M059J (cell line): ENCODE measurements at regions not wholly inside any gene's neighbourhood (a gene's known extent, or its start where the extent isn't known, plus 50 kb on each side); places are given as distances from the start of the nearest gene placed in this dataset.

ENCODE experiments used
- DNase-seq: peaks from one replicate; pipeline ENCODE4 v3.0.0-alpha.2; 2012; ENCODE audit warnings: low read depth

GRCh38 chr10:54985732-54986131 lies 184.7 kb upstream of the PCDH15 start:
- peak; percentile 0 for DNase-seq

GRCh38 chr10:54983255-54983654 lies 182.2 kb upstream of the PCDH15 start:
- DNase-seq = no peak

DNA sequence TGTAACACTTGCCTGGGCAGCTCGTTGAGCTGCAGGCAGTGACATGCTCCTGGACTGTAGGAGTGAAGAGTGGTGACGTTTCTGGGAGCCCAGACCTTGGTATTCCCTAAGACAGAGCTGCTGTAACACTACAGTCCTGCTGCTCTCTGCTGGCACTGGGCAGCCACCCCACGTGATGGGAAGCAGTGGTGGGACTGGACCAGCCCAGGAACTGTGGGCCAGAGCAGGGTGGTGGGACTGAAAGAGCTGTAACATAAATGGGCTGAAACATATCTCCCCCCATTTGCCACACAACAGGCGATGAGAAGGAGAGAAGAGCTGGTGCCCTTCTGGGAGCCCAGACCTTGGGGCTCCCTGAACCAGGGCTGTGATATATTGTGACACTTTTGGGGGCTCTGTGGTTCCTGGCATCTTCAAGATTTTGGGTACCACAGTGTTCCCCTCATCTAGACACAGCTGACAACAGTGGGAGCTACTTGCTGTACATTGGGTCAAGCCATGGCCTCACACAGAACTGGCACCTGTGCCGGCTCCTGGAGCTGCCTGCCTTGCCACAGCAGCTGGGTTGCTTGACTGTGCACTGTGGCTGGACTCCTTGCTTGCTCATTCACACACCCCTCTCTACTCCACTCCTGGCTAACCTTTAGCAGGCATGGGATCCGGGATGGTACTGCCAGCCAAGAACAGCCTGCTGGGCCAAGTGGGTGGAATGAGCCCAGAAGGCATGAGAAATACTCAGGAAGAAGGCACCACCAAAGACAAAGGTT lies 161.3 kb upstream of the PCDH15 start:
- DNase-seq = no peak

- no peak for DNase-seq
These were observed 160.0 kb upstream of the PCDH15 start for GRCh38 chr10:54961040-54961439.

GRCh38 chr10:54958844-54959243 lies 157.8 kb upstream of the PCDH15 start:
- no peak for DNase-seq

GRCh38 chr10:54947605-54948004 lies 146.6 kb upstream of the PCDH15 start:
- DNase-seq = no peak

DNA sequence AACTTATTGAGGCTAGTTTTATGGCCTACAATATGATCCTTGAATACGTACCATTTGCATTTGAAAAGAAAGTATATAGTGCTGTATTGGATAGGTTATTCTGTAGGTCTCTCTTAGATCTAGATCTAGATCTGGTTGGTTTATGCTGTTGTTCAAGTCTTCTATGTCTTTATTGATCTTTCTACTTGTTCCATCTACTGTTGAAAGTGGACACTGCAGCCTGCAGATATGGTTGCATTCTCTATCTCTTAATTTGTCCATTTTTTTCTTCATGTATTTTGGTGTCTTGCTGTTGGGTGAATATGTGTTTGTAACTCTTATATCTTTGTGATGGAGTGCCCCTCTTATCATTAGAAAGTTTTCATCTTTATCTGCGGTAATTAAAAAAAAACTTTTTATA lies 139.4 kb upstream of the PCDH15 start:
- no peak for DNase-seq

DNA sequence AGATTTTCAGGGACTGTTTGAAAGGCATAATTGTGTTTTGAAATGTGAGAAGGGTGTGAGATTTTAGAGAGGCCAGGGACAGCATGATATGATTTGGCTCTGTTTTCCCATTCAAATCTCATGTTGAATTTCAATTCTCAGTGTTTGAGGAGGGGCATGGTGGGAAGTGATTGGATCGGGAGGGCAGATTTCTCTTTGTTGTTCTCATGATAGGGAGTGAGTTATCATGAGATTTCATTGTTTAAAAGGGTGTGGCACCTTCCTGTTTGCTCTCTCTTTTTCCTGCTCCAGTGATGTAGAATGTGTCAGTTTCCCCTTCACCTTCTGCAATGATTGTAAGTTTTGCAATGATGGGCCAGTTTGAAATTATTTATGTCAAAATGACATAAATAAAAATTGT lies 113.0 kb upstream of the PCDH15 start:
- DNase-seq = no peak

DNA sequence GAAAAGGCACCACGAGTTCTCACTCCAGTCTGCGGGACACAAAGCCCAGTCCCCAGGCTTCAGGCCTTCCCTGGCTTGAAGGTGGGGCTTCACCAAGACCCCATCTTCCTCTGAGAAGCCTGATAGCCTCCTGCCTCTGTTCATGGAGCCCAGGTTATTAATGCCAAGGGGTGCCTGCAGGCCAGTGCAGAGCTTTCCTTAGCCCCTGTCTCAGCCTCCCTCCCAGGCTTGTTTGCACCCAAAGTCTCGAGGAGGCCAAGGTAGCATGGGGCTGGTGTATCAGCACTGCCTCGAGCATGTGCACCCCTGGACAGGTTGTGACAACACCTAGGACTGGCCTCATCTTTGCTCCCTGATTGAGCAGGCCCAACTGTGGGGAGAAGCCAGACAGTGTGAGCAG lies 108.1 kb upstream of the PCDH15 start:
- DNase-seq = no peak

GRCh38 chr10:54908019-54908418 lies 107.0 kb upstream of the PCDH15 start:
- DNase-seq = no peak

DNA sequence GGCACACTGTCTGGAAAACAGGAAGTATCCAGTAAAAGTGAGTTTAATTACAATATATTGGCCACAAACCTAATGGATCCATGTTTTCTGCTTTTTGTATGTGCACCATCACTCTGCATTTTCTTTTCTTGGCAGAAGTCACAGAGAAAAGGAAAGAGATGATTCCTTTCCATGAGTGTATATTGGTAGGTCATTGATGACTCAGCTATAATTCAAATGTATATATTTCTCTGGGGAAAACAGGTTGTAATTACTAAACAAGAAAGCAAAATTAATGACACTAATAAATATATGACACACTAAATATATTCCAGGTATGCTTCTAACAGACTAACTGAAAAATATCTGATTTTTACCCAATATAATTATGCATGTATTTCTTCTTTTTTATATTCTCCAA lies 105.9 kb upstream of the PCDH15 start:
- DNase-seq = no peak

- no peak for DNase-seq
These were observed 104.7 kb upstream of the PCDH15 start for GRCh38 chr10:54905578-54906192.

GRCh38 chr10:54904833-54905232 lies 103.8 kb upstream of the PCDH15 start:
- no peak for DNase-seq

DNA sequence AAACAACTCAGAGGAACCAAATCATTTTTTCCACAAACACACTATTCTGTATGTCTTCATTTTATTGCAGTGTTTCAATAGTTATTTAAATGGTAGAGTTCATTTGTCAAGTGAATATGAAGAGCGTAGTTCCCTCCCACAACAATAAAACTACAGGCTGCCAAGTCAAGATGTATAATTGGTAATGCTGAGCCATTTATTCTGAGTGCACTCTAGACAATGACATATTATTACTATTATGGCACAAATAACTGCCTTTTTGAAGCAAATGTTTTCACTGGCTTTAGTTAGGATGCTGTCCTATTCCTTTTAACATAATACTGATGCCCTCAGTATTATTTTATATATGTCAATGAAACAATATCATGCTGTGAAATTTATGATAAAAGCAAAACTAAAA lies 102.7 kb upstream of the PCDH15 start:
- DNase-seq = no peak

- DNase-seq = no peak
These were observed 99.6 kb upstream of the PCDH15 start for GRCh38 chr10:54900584-54900983.

GRCh38 chr10:54880996-54881395 lies 80.0 kb upstream of the PCDH15 start:
- DNase-seq = no peak

- DNase-seq = no peak
These were observed 68.0 kb upstream of the PCDH15 start for GRCh38 chr10:54869022-54869421.

GRCh38 chr10:54866666-54867065 lies 65.6 kb upstream of the PCDH15 start:
- no peak for DNase-seq

DNA sequence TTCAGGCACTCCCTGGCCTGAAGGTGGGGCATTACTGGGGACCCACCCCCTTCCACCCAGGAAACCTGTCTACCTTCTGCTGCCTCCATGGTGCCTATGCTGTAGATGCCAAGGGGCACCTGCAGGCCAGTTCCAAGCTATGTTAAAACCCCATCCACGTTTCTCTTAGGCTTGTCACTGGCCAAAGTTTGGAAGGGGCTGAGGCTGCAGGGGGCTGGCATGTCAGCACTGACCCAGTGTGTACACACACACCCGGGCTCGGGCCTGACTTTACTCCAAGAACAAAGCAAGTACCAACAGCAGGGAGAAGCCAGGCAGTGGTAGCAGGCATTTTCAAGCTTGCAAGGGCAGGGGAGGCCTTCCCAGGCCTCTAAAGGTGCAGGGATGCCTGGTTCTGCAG lies 53.8 kb upstream of the PCDH15 start:
- no peak for DNase-seq

GRCh38 chr10:54854389-54854788 lies 53.4 kb upstream of the PCDH15 start:
- DNase-seq = no peak

DNA sequence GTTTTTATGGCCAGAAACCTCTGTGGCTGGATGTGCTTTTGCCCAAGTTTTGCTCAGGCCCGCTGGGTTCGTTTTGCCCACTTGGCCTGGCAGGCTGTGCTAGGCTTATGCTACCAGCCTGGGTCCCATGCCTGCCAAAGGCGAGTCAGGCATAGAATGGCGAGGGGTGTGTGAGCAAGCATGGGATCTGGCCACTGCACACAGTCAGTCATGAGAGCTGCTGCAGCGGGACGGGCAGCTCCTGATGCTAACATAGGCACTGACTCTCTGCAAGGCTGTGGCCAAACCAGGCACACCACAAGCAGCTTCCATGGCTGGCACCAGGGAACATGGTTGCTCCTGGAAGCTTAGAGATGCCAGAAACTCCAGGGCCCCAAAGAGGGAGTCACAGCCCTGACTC lies 52.9 kb upstream of the PCDH15 start:
- DNase-seq = no peak
